ENCODE measurements at regions not wholly inside any gene's neighbourhood (a gene's known extent, or its start where the extent isn't known, plus 50 kb on each side); places are given as distances from the start of the nearest gene placed in this dataset.
"Not testable (repeated sequence)": the region's sequence is repeated elsewhere in the genome, so short reads cannot be mapped to it uniquely, and the experiment has no call there.

DNA sequence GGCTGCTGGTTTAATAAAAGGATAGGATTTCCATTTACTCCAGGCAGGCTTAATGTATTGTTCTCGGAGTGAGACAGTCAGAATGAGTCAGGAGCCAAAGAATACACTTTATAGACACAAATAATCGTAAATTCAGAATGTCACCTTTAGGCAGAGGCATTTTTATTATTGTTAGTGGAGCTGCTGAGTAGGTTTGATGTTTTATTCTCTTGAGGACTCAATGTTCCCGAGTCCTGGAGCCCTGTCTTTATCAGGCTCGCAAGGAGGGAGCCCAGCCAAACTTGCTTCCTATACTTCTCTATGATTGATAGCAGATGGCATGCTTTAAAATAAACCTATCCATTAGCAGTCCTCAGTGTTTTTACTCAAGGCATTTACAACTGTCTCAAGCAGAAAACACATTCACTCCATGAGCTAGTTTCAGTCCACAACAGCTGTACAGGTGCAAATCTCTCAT, 492.3 kb upstream of the ZEB2 start:
- no peak for DNase-seq

GRCh38 chr2:145010635-145011034, 490.7 kb upstream of the ZEB2 start:
- DNase-seq: no peak

DNA sequence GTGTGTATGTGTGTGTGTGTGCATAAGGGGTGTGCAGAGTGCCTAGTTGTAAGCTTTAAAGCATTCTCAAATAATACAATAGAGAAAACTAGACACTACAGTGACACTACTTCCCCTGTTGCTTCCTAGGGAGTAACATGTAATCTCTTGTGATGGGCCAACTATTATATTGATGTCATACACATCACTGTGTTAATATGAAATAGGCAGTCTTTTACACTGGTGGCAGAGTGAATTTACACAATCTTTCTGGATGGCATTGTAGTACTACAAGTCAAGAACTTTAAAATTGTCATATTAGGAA, 488.0 kb upstream of the ZEB2 start:
- DNase-seq: no peak

- no peak for DNase-seq
Measured at GRCh38 chr2:145007093-145007959, 487.4 kb upstream of the ZEB2 start.

DNA sequence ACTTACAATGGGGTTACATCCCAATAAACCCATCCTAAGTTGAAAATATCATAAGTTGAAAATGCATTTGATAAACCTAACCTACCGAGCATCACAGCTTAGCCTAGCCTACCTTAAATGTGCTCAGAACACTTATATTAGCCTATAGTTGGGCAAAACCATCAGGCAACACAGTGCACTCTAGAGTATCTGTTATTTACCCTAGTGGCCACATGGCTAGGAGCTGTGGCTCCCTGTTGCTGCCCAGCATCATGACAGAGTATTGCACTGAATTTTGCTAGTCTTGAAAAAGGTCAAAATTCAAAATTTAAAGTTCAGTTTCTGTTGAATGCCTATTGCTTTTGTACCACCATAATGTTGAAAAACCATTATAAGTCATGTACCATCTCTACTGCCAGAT, 482.7 kb upstream of the ZEB2 start:
- no peak for DNase-seq

DNA sequence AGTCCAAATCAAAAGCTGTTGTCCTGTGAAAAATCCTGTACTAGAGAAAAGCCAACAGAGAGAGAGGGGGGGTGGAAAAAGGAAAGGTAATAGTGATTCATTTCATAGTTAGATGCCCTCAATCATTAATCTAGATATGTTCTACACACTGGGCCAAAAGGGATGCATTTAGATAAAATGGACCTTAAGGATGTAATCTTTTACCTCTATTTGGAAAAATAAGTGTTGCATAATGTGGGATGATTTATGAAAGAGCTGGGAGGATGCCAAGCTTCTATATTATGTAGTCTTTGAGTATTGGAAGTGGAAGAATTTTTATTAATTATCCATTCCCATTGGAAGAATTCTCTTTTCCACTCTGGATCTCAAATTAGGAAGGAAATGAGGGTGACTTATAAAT, 480.5 kb upstream of the ZEB2 start:
- DNase-seq: no peak

GRCh38 chr2:144999936-145000335, 480.0 kb upstream of the ZEB2 start:
- DNase-seq: no peak

DNA sequence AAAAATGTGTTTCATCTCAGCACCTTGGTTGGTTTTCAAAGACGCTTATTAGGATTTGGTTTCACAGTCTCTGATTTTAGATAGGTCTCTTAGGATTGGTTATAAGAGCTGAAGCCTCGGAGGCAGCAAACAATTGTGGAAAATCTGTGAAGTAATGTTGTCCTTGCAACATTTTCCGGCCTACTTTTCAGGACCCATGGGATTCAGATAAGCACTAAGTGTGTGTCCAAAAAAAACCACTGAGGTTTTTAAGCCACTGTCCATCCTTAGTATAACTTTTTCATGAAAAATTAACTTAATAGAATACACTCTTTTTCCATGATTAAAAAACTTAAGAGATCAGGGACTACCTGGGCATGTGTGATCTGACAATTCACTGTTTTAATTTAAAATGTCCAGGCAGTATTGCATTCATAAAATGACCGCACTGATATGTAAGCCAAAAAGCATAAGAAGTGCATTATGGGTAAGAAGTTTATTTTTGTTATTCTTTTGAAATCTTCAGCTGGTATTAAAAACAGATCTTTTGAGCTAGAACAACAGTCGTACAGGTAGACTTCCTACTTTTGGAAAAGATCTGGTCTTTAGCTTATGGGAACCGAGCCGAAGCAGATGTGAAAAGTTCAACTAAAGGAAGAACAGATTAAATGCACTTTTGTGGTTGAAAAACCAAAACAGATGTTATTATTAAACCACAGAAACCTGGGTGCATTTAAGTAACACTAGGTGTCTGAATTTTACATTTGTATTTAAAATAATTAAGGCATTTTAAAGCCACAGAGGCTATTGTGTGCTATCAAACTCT, 479.4 kb upstream of the ZEB2 start:
- no peak for DNase-seq

DNA sequence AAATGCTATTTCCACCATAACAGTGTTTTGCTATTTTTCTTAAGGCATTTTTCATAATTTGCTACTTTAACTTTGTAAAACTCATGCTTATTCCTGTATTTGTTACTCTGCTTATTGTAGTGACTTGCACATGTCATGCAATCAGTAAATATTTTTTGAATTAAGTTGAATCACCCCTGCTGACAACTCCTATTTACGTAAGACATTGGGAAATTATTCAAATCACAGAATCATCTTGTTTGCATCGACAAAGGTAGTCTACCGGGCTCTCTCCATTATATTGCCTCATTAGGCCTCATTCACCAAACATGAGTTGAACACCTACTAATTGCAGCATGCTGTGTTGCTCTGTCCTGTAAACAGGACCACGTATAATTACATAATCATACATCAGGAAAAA, 478.5 kb upstream of the ZEB2 start:
- no peak for DNase-seq

DNA sequence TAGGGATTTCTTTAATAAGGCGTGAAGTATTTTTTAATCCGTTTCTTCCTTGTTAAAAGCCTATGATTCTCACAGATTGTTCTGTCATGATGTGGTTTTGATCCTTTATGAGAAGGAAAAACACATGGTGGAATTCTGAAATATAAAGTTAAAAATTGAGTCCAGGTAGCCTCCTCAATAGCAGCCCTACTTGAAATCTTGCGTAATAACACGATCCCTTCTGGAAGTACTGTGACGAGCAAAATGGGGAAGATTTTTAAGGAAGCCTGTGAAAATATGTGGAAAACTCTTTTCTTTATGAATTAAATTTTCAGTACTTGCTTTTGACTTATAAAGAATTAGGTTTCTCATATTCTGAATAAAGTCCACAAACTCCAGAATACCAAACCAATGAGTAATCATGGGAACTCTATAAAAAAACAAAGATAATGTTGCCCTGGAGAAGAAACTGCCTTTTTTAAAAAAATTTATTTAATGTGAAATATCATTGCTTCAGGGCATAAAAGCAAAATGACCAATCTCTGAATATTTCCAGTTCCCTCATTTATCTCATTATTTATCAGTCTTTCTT, 476.4 kb upstream of the ZEB2 start:
- DNase-seq: no peak

- DNase-seq: no peak
Measured at GRCh38 chr2:144995482-144995881, 475.6 kb upstream of the ZEB2 start.

DNA sequence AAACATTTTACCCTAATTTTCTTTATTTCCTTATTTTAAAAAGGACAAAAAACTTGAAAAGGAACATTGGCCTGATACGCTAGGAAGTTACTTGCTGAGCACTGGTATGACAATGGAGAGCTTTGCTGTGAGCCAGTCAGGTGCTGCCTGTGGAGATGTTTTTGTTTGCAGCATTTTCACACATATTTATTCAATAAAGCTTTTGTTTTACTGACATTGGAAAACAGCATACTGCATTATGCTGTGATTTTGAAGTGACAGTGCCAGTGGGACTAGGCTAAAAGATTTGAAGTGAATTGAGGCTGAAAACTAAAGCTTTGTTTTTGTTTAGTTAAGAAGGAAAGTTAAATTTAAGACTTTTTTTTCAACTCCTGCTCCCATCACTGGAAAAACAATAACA, 470.7 kb upstream of the ZEB2 start:
- no peak for DNase-seq

DNA sequence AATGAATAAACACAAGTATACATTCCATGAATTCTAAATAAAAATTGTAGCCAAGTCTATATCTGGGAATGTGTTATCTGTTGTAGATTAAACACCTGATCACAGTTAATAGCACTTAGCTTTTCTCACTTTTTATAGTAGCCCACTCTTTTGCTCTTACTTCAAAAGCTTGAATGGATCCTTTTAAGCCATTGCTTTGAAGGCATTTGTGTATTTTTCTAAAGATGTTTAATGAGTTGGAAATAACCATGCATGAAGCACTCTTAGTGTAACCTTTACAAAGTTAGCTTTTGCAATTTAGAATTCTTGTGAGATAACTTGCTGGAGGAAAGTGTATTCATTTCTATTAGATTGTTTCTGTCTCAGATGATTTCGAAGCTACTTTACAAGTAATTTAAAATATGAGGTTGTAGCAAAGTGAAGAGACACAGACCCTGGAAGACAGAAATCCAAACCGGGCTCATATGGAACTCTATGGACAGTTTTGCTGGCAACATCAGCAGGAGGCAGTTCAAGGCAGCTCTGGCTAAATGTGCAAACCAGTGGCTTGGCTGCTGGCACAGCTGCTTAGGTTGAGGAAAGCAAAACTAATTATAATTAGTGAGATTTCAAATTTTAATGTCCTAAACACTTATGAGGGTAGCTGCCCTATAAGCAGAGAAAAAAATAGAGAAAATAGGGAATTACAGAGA, 469.8 kb upstream of the ZEB2 start:
- no peak for DNase-seq

GRCh38 chr2:144988591-144988990, 468.7 kb upstream of the ZEB2 start:
- no peak for DNase-seq

- peak; percentile 66 for DNase-seq
Measured at GRCh38 chr2:144986691-144987090, 466.8 kb upstream of the ZEB2 start.

DNA sequence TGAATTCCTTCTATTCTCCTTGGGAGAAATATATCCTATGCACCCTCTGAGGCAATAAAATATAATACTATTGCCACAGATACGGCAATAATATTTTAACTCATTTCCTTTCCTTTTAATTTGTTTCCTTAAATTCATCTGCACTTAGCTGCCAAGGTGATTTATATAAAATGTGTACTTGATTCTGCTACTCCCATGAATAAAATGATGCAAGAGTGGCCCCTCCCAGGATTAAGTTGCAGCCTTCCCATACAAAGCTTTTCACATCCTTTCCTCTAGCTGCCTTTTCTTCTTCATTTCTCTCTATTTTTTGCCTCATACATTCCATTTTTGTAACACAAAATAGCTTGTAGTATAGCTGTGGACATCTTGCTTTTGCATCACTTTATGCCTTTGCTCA, 464.1 kb upstream of the ZEB2 start:
- DNase-seq: no peak

- no peak for DNase-seq
Measured at GRCh38 chr2:144983107-144983506, 463.2 kb upstream of the ZEB2 start.

DNA sequence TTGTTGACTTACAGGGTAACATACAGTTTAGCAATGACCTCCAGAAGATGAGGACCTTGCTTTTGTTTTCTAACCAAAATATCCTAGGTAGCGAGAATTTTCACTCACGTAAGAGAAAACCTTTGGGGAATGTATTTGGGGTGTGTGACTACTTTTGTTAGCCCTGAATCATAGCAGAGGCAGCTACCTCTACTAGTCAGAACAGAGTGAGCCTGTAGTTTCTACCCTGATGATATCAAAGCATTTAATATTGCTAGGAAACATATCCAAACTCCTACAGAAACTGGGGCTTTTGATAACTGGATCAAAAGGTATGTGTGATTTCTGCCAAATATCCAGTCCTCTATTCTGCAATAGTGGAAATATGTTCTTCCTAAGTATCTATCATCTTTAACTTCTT, 462.6 kb upstream of the ZEB2 start:
- DNase-seq: no peak

GRCh38 chr2:144975881-144976280, 456.0 kb upstream of the ZEB2 start:
- DNase-seq: no peak

DNA sequence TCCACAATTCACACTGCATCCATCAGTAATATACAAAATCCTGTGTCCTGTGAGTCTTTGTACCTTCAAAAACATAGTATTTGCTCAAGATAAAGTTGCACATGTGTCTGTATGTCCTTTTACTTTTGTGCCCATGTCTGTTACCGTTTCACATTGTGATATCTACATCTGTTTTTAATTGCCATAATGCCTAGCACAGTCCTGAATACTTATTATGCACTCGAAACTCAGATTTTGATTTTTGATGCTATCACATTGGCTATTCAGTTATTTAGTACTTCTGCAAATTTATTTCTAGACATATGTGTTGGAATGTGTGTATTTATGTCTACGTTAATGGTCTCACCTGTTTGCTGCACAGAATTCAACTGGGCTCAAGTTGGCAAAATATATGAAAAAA, 452.8 kb upstream of the ZEB2 start:
- DNase-seq: no peak

DNA sequence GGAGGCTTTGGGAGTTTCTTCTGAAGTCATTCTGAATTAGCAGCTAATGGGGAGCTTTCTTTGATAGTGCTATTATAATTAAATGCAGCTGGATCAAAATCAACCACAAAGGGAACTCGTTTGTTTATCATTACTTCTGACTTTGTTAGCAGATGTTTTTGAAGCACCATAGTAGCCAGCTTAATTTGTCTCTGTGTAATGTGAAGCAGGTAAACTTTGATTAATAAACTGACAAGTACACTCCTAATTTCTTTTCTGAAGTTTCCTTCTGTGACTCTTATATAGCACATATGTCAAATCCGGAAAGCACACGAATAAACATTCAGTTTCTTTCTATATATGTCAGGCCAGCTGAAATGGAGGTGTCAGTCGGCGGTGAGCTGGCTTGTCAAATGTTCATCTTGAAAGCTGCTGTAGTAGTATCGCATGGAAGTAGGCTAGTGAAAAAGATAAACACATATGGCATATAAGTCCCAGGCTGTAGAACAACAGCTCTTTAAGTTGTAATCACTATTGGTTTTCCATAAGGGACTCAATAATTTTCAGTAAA, 451.9 kb upstream of the ZEB2 start:
- DNase-seq: no peak

DNA sequence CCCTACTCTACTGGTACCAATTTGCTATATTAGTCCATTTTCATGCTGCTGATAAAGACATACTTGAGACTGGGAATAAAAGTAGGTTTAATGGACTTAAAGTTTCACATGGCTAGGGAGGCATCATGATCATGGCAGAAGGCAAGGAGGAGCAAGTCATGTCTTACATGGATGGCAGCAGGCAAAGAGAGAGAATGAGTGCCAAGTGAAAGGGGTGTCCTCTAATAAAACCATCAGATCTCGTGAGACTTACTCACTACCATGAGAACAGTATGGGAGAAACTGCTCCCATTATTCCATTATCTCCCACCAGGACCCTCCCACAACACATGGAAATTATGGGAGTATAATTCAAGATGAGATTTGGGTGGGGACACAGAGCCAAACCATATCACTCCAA, 450.5 kb upstream of the ZEB2 start:
- DNase-seq: not testable (repeated sequence)

DNA sequence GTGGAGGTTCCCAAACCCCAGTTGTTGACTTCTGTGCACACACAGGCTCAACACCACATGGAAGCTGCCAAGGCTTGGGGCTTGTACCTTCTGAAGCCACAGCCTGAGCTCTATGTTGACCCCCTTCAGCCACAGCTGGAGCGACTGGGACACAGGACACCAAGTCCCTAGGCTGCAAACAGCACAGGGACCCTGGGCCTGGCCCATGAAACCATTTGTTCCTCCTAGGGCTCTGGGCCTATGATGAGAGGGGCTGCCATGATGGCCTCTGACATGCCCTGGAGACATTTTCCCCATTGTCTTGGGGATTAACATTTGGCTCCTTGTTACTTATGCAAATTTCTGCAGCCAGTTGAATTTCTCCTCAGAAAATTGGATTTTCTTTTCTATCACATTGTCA, 449.6 kb upstream of the ZEB2 start:
- not testable (repeated sequence) for DNase-seq

Measured in OCI-M1 (cell line).